GM18870 (cell line): ENCODE measurements at regions not wholly inside any gene's neighbourhood (a gene's known extent, or its start where the extent isn't known, plus 50 kb on each side); places are given as distances from the start of the nearest gene placed in this dataset.

Source experiments
- ATAC-seq: cut with Tn5 transposase; IDR thresholded peaks from one replicate; pipeline ENCODE4 v1.9.1; 2021; ENCODE audit warnings: moderate library complexity; ENCODE audit not compliant: unreplicated experiment

DNA sequence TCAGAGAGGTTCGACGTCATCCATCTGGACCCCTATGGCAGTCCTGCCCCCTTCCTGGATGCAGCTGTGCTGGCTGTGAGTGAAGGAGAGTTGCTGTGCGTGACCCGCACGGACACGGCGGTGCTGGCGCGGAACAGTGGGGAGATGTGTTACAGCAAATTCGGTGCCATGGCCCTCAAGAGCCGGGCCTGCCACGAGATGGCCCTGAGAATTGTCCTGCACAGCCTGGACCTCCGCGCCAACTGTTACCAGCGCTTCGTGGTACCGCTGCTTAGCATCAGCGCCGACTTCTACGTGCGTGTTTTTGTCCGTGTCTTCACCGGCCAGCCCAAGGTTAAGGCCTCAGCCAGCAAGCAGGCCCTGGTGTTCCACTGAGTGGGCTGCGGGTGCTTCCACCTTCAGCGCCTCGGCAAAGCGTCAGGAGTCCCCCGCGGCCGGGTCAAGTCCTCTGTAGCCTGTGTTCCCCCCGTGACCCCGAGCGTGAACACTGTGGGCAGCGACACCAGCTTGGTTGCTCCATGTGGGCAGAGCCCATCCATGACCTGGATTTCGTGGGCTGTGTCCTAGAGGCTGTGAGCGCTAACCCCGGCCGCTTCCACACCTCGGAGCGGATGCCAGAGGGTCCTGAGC lies 186.7 kb upstream of the SLITRK2 start:
- no peak for ATAC-seq

DNA sequence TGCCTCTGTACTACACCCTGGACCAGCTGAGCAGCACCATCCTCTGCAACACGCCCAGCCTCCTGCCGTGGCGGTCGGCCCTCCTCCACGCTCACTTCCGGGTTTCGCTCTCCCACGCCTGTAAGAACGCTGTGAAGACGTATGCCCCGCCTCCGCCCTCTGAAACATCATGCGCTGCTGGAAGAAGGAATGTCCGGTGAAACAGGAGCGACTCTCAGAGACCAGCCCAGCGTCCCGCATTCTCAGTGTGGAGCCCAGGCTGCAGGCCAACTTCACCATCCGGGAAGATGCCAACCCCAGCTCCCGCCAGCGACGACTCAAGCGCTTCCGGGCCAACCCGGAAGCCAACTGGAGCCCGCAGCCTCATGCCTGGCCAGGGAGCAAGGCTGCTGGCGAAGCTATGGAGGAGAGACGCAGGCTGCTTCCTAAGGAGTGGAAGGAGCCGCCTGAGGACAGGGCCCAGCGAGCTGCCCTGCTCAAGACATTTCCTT lies 186.1 kb upstream of the SLITRK2 start:
- no peak for ATAC-seq

DNA sequence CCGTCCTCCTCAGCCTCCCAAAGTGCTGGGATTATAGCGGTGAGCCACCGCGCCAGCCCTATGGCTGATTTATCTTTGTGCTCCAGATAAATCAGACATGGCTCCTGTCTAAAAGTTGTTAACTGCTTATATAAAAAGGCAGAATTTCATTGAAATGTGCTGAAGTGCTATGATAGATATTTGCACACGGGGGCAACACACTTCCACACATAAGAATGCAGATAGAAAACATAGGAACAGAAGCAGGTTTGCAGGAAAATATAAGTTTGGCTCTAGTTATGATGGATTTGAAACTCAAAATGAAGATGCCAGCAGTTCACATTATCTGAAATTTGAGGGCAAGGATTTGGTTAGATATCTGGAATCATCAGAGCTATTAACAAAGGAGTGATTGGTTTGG lies 163.1 kb upstream of the SLITRK2 start:
- no peak for ATAC-seq

DNA sequence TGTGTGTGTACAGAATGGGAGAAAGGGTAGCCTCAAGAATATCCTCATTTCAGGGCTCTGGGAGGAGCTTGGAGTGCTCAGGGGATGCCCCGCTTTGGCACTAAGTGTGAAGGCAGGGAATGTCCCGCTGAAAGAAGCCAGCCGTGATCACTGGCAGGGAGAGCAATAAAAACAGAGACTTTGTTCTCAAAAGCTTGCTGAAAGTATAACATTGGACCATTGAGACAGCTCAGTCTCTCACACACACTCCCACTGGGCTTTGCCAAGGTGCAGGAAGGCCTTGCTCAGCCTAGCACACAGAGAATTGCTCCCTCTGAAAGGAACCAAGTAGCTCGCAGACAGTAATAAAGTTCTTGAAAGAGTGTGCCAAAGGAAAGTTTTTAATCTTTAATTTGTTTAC lies 143.8 kb upstream of the SLITRK2 start:
- no peak for ATAC-seq

DNA sequence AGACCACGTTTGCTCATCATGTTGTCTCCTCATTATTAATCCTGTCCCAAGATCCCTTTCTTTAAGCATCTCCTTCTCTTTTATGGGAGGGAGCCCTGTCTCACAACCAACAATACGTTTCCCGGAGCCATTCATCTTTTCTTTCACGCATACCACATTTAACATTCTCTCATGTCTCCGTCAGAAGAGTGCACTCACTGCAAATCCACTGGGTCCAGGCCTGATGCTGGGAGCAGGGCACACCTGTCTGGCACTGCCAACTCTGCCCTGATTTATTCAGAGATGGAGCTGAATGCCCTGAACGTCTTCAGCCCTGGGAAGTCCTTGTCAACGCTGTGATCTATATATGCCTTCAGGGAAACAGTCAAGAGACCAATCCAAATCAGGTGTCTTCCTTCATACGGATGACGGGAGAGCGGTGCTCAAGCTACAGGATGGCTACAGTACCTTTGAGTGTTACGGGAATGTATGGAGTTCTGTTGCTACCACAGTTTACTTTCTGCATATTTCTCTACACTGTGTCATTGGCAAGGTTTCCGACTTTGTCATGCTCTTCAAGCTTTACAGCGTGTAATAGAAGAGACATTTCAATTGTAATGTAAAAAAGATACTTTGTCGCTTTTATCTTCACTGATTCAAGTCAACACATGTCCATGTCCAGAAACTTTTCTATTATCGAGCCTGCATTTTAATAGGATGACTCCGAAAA lies 140.4 kb upstream of the SLITRK2 start:
- no peak for ATAC-seq

DNA sequence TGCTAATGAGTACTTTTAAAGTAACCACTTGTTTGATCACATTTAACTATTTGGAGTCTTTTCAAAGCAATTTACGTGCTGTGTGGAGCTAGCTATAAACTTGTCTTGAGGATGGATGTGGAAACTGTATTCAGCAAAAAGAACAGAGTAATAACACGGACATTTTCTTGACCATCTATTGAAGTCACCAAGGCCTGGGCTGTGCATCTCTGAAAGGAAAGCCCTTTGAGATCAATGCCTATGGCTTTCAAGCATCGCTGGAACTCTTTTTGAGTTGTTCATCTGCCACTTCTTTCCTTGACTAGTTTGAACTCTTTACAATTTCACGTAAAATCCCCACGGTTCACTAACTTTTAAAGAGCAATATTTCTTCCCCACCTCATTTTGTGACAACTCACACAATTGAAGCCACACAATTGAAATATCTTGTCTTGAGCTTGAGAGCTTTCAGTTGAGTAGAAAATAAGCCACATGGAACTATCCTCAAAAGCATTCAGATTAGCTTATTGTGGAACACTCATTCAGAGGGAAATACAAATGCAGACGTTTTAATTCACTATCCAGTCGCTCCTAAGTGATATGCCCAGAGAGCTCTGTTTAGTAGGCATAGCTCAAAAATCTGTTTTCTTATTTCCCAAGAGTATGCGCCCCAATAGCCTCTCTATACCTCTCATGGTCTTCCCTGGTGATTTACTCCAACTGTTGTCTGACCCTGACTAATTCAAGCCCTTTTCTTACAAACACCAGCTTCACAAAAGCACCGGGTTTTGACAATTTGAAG lies 134.9 kb upstream of the SLITRK2 start:
- no peak for ATAC-seq

DNA sequence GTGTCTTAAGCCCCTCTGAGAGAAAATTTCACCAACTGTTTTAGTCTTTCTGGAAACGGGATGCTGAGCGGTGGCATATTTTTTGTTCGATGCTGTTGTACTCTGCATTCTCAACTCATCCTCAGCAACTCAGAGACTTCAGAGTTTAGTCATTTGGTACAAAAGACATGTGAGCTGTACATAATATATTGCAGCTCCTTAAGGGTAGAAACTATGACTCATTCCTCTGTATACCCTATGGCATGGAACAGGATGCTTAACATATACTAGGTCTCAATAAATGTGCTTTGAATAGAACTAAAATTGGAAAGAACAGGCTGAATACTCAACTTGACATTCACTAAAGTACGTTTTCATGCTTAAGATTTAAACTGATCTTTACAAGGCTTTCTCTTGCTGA lies 130.5 kb upstream of the SLITRK2 start:
- no peak for ATAC-seq

DNA sequence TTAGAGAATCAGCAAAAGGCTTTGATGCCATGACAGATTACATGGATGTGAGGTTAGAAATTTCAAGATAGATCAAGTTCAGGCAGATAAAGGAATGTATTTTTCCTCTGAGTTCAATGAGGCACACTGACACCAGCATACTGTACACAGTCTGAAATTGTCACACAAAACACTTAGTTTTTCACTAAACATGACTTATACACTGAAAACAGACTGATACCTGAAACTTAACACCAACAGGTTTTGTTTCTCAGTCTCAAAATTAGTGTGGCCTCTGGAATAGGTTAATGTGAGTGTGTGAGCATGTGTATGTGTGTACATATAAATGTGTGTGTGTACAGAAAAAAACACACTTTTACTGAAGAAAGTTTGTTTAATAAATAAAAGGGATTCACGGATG lies 129.9 kb upstream of the SLITRK2 start:
- no peak for ATAC-seq

DNA sequence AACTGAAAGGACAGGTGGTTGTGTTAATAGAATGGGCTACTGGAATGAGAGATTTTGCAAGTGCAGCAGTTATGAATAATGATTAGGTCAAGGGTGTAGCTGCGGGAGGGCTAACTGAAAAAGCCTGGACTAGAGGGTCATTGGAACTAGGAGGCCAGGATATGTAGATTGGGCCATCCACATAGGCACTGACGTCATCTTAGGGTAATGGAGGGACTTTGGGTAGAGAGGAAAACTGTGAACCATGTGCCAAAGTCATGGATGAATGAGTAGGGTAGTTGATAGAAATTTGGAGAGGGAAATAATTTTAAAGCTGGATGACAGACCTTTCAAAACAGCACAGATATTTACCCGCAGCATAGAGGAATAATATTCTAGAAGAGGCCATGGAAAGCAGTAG lies 123.6 kb upstream of the SLITRK2 start:
- ATAC-seq, result no peak

DNA sequence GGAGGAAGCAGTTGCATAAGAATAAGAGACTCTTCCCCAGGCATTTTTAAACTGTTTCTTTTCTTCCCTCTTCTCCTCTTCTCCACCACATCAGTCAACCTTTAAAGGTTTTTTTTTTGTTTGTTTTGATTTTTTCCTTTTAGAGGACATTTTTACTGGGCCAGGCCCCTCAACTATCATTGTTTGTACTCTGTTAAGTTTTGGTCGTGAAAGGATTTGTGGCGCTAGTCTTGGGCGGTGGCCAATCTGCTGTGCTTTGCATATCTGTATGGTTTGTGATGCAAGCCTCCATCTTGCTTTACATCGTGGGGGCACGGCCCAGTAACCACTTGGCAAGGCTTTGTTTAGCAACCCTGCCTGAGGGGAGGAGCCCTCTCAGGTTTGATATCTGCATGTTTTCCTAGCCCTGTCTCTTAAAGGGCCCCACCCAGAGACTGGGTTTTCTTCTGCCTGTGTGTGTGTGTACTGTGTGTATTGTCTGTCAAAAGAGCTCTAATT lies 101.9 kb upstream of the SLITRK2 start:
- ATAC-seq, result no peak

DNA sequence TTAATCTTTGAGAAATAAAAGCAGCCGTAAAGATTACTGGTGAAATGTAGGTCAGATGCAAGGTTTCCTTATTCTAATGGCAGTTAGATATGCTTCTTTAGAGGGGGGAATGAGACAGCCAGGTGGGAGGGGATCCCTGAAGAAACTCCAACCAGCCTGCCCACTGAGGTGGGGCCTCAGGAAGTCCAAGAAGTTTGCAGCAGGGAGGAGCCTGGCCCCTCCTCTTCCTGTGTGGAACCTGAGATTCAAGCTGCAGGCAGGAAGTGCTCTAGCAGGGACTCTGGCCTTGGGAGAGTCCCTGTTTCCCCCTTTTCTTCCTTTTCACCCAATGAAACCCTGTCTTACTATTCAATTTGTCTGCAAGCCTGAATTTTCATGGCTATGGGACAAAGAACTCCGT lies 101.4 kb upstream of the SLITRK2 start:
- no peak for ATAC-seq

DNA sequence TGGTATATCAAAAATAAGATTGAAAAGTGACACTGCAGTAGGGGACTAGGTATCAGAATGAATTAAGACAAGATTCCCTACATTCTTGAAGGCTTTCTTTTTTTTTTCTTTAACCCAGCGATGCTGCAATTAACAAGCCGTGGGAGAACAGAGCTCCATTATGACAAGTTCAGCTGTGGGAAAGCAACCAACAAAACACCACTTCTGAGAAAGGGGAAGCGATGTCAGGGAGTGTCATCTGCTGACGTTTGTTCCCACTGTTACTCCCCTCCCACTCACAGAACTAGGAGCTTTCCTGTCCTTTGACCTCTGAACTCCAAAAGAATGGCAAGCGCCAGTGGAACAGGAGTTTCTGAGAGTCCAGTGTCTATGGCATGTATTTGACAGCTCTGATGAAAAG lies 90.2 kb upstream of the SLITRK2 start:
- no peak for ATAC-seq

DNA sequence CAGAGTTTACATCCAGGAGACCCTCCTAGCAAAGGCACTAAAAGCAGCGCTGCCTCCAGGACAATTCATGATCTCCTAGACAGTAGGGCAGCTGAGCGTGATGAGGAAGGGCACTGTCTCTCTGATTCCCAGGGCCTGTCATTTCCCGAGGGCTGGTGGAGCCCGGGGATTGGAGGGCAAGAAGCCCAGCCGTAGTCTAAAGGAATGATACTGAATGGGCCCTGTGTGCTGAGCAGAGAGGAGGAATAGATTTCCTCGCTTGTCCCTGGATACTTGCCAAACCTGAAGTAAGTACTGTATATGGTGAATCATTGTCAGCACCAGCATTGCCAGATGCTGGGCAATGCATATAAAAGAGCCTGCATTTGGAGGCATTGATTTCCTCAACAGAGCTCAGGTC lies 88.0 kb upstream of the SLITRK2 start:
- no peak for ATAC-seq

DNA sequence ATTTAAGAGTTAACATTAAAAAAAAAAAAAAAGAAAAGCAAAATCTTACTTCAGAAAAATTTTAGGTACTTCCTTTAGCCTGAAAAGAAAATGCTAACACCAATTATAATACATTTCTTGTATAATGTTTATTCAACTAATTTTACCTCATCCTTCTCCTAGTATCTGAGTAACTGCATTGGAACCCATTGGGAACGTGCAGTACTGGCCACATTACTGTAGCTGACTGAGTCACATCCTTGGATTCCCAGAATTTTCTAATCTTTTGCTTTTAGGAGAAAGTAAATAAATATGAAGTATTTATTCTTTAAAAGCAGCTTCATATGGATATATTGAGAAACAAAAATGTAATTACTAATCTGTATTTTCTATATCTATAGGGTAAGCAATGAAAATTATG lies 82.6 kb upstream of the SLITRK2 start:
- no peak for ATAC-seq

DNA sequence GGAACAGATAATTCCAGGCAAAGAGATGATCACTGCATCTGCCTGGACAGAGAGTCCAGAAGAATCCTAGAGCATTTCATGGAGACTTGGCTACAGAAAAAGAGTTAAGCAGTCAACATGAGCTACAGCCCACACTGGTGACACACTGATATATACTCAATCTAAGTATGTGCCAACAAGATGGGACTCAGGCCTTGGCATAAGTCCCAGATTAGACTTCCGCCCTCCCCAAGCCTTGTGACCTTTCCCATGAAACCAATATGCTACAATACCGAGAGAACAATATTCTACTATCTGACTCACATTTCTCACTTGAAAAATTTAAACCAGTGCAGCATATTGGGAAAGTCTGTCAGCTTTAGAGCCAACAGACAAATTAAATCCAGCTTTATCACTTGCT lies 65.7 kb upstream of the SLITRK2 start:
- no peak for ATAC-seq
